GM11168 (cell line): ENCODE measurements at regions not wholly inside any gene's neighbourhood (a gene's known extent, or its start where the extent isn't known, plus 50 kb on each side); places are given as distances from the start of the nearest gene placed in this dataset.

Source experiments
- in situ Hi-C: fragments of 300-500 bp; cut with MboI; formaldehyde crosslinking; loops from one replicate; pipeline ENCODE4 v1.12.0; 2022; ENCODE audit warnings: low sequenced_read_pairs; ENCODE audit not compliant: unreplicated experiment

DNA sequence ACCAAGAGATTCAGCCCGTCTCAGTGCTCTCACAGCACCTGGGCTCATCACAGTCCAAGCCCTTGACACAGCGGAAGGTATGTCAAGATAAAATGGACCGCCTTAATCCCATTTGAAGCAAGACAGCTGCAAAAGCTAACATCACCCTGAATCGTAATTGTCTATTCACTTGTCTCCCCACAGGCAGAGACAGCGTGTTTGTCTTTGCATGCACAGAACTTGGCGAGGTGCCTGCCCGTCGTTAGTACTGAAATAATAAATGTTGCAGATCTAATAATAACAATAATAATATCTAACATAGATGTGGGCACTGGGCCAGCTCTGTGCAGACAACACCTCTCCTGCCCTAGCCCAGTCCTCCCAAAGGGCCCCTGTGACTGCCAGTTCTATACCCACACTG, 271.7 kb downstream of the NPHP4 start:
- in situ Hi-C loops: no loop called here

DNA sequence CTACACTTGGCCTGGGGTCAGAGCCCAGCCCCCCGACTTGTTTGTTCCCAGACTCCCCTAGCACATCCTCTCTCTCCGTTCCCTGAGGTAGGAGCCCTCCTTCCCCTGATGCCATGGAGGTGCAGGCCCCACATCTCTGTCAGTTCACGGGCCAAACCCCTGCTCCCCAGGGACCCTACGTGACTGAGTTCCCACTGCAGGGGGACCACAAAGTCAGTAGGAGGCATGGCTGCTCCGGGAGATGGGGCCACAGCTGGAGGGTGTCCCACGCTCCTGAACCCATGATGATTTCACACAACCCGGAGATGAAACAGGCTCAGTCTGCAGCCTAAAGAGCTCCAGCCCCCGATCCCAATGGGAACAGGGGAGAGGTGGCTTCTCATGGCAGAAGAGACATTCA, 272.2 kb downstream of the NPHP4 start:
- in situ Hi-C loops: no loop called here

DNA sequence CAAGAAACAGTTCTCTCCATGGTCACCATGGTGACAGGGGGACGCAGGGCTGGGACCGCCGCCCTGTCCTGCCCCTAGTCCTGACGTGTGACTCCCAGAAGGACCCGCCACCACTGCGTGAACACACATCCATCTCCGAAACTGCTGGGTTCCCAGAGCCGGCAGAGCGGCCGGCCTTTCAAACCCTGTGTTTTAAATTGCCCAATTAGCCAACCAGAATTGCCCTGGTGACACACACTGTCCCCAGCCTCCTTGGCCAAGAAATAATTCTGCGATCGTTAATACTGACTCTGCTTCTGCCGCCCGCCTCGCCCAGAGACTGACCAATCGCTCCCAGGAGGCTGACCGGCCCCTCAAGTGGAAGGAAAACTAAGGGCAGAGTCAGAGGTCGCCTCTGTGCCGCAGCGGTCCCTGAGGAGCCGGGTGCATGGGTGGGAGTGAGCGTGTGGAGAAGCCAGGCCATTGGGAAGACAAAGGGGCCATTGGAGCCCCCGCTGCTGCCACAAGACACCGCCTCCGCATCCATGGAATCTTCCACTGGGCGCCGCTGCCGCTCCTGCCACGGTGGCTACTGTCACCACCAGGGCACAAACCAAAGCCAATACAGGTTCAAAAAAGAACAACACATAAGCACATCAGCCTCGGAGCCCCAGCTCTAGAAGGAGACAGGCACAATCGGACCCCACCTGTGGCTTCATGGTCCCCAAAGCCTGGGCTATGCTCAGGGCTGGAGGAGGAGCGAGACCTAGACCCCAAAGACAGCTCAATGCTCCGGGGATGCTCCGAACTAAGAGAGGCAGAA, 273.2 kb downstream of the NPHP4 start:
- in situ Hi-C loops: no loop called here

DNA sequence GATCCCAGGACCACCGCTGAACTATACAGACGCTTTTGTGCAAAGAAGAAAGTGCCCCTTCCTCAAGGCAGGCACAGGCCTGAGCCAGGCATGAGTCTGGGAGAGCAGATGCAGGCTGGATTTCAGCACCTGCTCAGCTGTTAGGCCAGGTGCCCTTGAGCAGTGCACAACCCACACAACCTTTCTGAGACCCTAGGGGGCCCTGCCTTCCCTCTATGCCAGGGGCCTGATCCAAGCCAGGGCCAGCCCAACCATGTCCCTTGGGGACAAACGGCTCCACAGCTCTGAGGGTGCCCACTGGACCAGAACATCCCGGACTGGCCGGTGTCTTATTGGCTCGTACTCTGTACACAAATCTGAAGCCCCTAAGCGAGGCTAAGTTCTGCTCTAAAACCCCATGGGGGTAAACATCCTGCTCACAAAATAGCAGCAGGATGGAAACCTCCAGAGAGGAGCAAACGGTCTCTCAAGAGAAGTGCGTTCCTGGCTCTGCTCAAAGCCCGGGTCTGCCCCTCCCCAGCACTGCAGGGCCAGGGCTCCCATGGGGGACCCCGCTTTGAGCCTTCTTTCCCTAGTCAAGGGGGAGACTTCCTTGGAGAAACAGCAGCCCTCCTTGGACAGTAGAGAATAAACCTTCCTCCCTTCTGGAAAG, 275.1 kb downstream of the NPHP4 start:
- in situ Hi-C loops: no loop called here

DNA sequence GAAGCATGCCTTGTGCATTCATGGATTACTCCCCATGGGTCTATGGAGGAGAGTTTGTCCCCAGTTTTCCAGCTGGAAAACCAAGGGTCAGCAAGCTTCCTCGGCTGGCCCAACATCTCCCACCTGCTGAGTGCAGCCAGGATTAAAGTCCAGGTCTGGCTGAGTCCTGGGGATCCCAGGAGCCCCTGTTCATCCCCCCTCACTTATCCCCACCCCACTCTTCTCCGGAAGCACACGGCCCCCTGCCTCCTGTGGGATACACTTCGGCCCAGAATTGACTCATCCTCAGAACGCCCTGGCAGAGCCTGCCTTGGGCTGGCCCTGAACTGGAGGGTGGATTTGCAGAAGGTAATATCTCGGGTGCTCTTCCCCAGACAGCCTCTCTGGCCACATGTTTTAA, 276.1 kb downstream of the NPHP4 start:
- in situ Hi-C loops: no loop called here

GRCh38 chr1:5713101-5714010, 278.9 kb downstream of the NPHP4 start:
- in situ Hi-C loops: no loop called here

- in situ Hi-C loops: no loop called here
Observed at GRCh38 chr1:5711956-5712645, 280.1 kb downstream of the NPHP4 start.

DNA sequence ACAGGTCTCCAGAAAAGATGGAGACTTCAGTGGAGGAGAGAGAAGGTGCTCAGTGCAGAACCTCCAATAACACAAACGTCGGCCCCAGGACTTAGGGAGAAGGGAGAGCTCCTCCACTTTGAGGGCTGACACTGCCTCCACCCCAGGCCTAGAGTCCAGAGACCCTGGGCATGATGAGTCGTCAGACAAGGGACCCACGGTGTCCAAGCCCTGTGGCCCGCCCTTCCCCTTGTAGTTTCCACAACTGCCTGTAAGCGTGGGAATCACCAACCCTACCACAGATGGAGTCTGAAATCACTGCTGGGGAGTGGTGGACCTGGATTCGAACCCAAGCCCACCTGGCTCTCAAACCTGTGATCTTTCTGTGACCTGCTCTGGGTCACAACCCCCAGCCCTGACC, 281.1 kb downstream of the NPHP4 start:
- in situ Hi-C loops: no loop called here

- in situ Hi-C loops: no loop called here
Observed at GRCh38 chr1:5709976-5710375, 282.2 kb downstream of the NPHP4 start.

DNA sequence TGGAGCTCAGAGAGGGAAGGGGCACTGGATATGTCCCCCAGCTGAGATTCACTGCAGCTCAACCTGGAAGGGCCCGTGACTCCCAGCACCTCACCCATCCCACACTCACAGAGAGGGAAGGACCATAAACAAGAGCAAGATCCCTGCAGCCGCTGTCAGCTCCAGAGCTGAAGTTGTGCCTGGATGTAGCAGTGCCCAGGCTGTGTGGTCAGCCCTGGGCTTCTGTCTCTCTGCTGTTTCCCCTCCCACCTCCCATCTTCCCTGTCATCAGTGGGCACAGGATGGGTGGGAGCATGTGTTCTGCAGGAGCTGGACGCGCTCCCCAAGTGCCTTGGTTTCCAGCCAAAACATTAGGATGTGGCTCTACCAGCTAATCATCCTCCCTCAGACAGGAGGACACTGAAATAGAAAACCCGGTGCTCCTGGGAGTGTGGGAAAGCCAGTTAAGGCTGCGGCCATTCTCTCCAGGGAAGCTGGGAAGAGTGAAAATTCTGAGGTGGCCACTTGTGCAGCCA, 282.7 kb downstream of the NPHP4 start:
- in situ Hi-C loops: no loop called here

DNA sequence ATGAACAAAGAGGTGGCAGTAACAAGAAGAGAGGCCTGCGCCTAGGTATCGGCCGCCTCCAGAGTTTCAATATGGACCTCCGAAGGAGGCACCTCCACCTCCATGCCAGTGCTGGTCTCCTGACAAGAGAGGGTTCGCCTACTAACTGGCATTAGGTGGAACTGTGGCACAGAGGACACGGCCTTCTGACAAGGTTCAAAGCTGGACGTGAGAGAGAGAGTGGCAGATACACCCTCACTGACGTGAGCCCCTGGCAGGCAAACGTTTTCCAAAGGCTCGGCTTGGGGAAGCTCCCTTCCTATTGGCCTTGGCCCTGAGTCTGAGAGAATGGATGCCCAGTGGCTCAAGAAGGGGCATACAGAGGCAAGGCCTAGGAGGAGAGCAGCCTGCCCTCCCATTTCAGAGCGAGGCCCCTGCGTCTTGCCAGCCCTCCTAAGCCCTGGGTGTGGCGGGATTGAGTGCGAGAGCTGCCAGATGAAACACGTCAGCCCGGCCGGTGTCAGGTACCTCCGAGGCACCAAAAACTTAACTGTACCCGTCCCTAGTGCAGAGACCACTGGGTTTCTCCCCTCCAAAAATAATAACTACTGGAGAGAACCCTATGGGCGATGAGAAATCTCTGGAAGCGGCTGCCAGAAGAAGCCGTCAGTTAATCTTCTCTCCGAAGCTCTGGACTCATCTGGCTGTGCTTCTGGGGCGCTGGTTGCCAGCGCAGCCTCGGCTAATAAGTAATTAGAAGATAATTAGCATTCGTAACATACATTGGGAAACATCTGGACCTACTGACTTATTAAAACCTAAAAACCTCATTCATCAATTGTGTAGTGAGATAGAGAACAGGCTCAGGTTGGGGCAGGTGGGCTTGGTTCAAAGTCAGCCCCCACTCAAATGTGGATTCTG, 283.6 kb downstream of the NPHP4 start:
- in situ Hi-C loops: no loop called here

DNA sequence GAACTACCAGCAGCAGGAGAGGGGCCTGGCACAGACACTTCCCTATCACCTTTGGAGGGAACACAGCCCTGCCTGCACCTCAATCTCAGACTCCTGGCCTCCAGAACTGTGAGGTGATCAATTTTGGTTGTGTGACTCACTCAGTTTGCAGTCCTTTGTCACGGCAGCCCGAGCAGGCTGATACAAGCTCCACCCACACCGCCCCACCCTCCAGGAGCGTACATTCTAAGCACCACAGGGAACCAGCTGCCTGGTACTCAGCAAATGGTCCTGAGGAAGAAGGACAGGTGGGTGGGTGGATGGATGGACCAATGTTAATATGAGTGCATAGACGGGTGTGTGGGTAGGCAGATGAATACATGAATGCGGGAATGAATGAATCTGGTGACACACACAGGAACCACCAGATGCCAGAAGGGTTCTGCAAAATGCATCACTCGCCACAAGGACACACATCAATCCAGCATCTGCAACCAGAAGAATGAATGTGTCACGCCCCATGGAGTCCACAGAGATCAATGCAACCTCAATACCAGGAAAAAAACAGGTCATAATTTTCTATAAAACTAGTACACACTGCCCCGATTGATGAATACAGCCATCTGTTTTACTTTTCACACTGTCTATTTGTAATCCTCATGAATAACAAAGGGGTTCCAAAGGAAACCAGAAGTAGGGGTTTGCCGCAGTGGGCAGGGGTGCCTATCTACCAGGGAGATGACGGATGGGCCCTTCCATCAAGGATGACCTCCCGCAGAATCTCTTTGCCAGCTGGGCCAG, 284.5 kb downstream of the NPHP4 start:
- in situ Hi-C loops: no loop called here

DNA sequence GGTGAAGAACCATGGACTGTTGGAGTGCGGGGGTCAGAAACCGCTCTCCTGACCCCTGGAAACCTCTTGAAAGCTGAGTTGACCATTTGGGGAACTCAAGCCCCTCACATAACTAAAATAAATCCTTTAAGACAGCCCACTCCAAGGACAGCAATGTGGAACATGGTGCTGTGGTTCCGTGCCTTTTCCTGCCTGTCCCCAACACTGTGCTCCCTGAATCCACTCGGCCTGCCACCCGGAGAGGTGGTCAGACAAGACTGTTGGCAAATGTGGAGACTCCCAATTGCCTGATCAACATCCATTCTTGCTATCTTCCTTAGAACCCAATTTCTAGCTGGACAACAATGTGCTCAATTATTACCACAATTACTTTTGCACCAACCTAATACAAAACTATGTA, 286.0 kb downstream of the NPHP4 start:
- in situ Hi-C loops: no loop called here

- in situ Hi-C loops: no loop called here
Observed at GRCh38 chr1:5705751-5706150, 286.5 kb downstream of the NPHP4 start.

GRCh38 chr1:5704561-5705514, 287.4 kb downstream of the NPHP4 start:
- in situ Hi-C loops: no loop called here

- in situ Hi-C loops: no loop called here
Observed at GRCh38 chr1:5701642-5702041, 290.6 kb downstream of the NPHP4 start.

GRCh38 chr1:5693568-5693967, 298.7 kb downstream of the NPHP4 start:
- in situ Hi-C loops: no loop called here
